Inflammatory macrophage (primary cell): ENCODE measurements at regions not wholly inside any gene's neighbourhood (a gene's known extent, or its start where the extent isn't known, plus 50 kb on each side); places are given as distances from the start of the nearest gene placed in this dataset.

Source experiments
- DNase-seq, 2 donors: peaks; one replicate each; pipeline ENCODE4 v3.0.0-alpha.2; 2020 to 2022

- no peak for DNase-seq
Observed at GRCh38 chr18:50444539-50444938, 69.7 kb downstream of the SKA1 start.

GRCh38 chr18:50446629-50447028, 71.8 kb downstream of the SKA1 start:
- DNase-seq = no peak

- no peak for DNase-seq
Observed at GRCh38 chr18:50447102-50447741, 72.4 kb downstream of the SKA1 start.

- DNase-seq = no peak
Observed at GRCh38 chr18:50447952-50448351, 73.1 kb downstream of the SKA1 start.

- no peak for DNase-seq
Observed at GRCh38 chr18:50451100-50451842, 76.4 kb downstream of the SKA1 start.

GRCh38 chr18:50453014-50453680, 78.3 kb downstream of the SKA1 start:
- no peak for DNase-seq

GRCh38 chr18:50453732-50454131, 78.9 kb downstream of the SKA1 start:
- DNase-seq = no peak

GRCh38 chr18:50454387-50454988, 79.6 kb downstream of the SKA1 start:
- no peak for DNase-seq

- DNase-seq = no peak
Observed at GRCh38 chr18:50456285-50456684, 81.4 kb downstream of the SKA1 start.

GRCh38 chr18:50457639-50458038, 82.8 kb downstream of the SKA1 start:
- DNase-seq = no peak

- no peak for DNase-seq
Observed at GRCh38 chr18:50458366-50458765, 83.5 kb downstream of the SKA1 start.

GRCh38 chr18:50458796-50459195, 84.0 kb downstream of the SKA1 start:
- DNase-seq = no peak

- DNase-seq = no peak
Observed at GRCh38 chr18:50460062-50460461, 85.2 kb downstream of the SKA1 start.

GRCh38 chr18:50460716-50461115, 85.9 kb downstream of the SKA1 start:
- no peak for DNase-seq

- peak in 1 of 2 donors; percentile 2 for DNase-seq
Observed at GRCh38 chr18:50461251-50461650, 86.4 kb downstream of the SKA1 start.

- peak in 1 of 2 donors; percentile 19 for DNase-seq
Observed at GRCh38 chr18:50465211-50466153, 90.6 kb downstream of the SKA1 start.

- DNase-seq = no peak
Observed at GRCh38 chr18:50466634-50467033, 91.8 kb downstream of the SKA1 start.

GRCh38 chr18:50468807-50469206, 91.1 kb upstream of the MAPK4 start:
- no peak for DNase-seq

GRCh38 chr18:50469380-50469781, 90.5 kb upstream of the MAPK4 start:
- no peak for DNase-seq

GRCh38 chr18:50472941-50473340, 86.9 kb upstream of the MAPK4 start:
- DNase-seq = no peak

- no peak for DNase-seq
Observed at GRCh38 chr18:50473881-50474280, 86.0 kb upstream of the MAPK4 start.

GRCh38 chr18:50475538-50476193, 84.2 kb upstream of the MAPK4 start:
- DNase-seq = no peak
